Fibroblast of lung (primary cell): ENCODE measurements at regions not wholly inside any gene's neighbourhood (a gene's known extent, or its start where the extent isn't known, plus 50 kb on each side); places are given as distances from the start of the nearest gene placed in this dataset.

Experiments used
- CTCF ChIP-seq, 2 donors: IDR thresholded peaks in 1 of 2; conservative IDR thresholded peaks in 1 of 2; 1 replicate in 1 of 2; 2 replicates in 1 of 2; pipeline ENCODE4 v1.5.1; 2011 to 2012; ENCODE audit warnings: low read length in 2 of 2, control low read depth in 1 of 2, inconsistent platforms in 1 of 2, low read depth in 1 of 2, mild to moderate bottlenecking in 1 of 2
- EZH2 ChIP-seq: IDR thresholded peaks from 2 replicates; pipeline ENCODE4 v1.5.1; 2012; ENCODE audit warnings: low read length, control low read depth, mild to moderate bottlenecking; ENCODE audit errors: missing control alignments

- TF ChIP-seq CTCF (conservative IDR thresholded peaks at IDR 0.05 in 1 of 2, IDR thresholded peaks at IDR 0.05 in 1 of 2; ENCODE audit: low read depth in 1 of 2, low read length in 2 of 2) (peak; percentile 74 to 93), EZH2 (no peak)
Observed at GRCh38 chr5:36739751-36740221, 133.4 kb downstream of the SLC1A3 start.
